ENCODE measurements at regions not wholly inside any gene's neighbourhood (a gene's known extent, or its start where the extent isn't known, plus 50 kb on each side); places are given as distances from the start of the nearest gene placed in this dataset.

GRCh38 chr12:107388263-107388662, 294.9 kb upstream of the CRY1 start:
- TF ChIP-seq CTCF (conservative IDR thresholded peaks at IDR 0.05), result no peak
- H3K27ac ChIP-seq, result no peak overlapping the region

- TF ChIP-seq ZFX (IDR thresholded peaks at IDR 0.05) (no peak), CTCF (conservative IDR thresholded peaks at IDR 0.05) (no peak)
- no peak overlapping the region for H3K27ac ChIP-seq
Observed at GRCh38 chr12:107390414-107390813, 295.2 kb upstream of the PWP1 start.

- TF ChIP-seq CTCF (conservative IDR thresholded peaks at IDR 0.05), result no peak
- H3K27ac ChIP-seq, result no peak overlapping the region
Observed at GRCh38 chr12:107393043-107393717, 292.4 kb upstream of the PWP1 start.

- TF ChIP-seq ZFX (IDR thresholded peaks at IDR 0.05) (no peak), CTCF (conservative IDR thresholded peaks at IDR 0.05) (no peak)
- no peak overlapping the region for H3K27ac ChIP-seq
Observed at GRCh38 chr12:107394693-107395092, 290.9 kb upstream of the PWP1 start.

- H3K27ac ChIP-seq, result no peak overlapping the region
- TF ChIP-seq ZFX (IDR thresholded peaks at IDR 0.05) (no peak), CTCF (conservative IDR thresholded peaks at IDR 0.05) (no peak)
Observed at GRCh38 chr12:107395817-107396216, 289.8 kb upstream of the PWP1 start.

GRCh38 chr12:107396991-107397390, 288.6 kb upstream of the PWP1 start:
- no peak overlapping the region for H3K27ac ChIP-seq
- no peak for TF ChIP-seq CTCF (conservative IDR thresholded peaks at IDR 0.05)
- TF ChIP-seq ZFX (IDR thresholded peaks at IDR 0.05), result no peak

- no peak for TF ChIP-seq CTCF (conservative IDR thresholded peaks at IDR 0.05)
- TF ChIP-seq ZFX (IDR thresholded peaks at IDR 0.05), result no peak
- no peak overlapping the region for H3K27ac ChIP-seq
Observed at GRCh38 chr12:107397890-107398500, 287.6 kb upstream of the PWP1 start.
